GM23248 (cell line): ENCODE measurements at regions not wholly inside any gene's neighbourhood (a gene's known extent, or its start where the extent isn't known, plus 50 kb on each side); places are given as distances from the start of the nearest gene placed in this dataset.

Source experiments
- EZH2 ChIP-seq: fragments of 200-600 bp; sonication (generic); IDR thresholded peaks from 2 replicates; pipeline ENCODE4 v1.6.1; 2018; ENCODE audit warnings: antibody characterized with exemption, mild to moderate bottlenecking; ENCODE audit not compliant: insufficient read depth, poor library complexity, severe bottlenecking
- EZH2phosphoT487 ChIP-seq: fragments of 200-600 bp; sonication (generic); IDR thresholded peaks from 2 replicates; pipeline ENCODE4 v1.6.1; 2018; ENCODE audit warnings: antibody characterized with exemption, moderate library complexity, mild to moderate bottlenecking, low read depth; ENCODE audit not compliant: insufficient read depth

DNA sequence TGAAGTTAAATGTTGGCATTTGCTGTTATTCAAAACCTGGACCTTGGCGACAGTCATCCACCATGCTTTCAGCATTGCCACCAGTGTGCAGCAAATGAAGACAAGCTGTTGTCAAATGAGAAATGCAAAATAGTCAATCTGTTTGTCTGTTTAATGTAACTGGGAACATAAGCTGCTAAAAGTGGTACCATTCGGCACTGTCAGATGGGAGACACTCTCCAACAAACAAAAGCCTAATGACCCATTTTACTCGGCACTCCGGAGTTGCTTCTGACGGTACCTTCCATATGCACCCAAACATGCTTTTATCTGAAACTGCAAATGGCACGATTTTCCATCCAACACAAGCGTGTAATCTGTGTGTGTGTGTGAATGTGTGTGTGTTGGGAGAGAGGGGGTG lies 297.8 kb downstream of the MAF start:
- TF ChIP-seq EZH2: no peak
- TF ChIP-seq EZH2phosphoT487: no peak
